ENCODE measurements at regions not wholly inside any gene's neighbourhood (a gene's known extent, or its start where the extent isn't known, plus 50 kb on each side); places are given as distances from the start of the nearest gene placed in this dataset.
"Not testable (repeated sequence)": the region's sequence is repeated elsewhere in the genome, so short reads cannot be mapped to it uniquely, and the experiment has no call there.

DNA sequence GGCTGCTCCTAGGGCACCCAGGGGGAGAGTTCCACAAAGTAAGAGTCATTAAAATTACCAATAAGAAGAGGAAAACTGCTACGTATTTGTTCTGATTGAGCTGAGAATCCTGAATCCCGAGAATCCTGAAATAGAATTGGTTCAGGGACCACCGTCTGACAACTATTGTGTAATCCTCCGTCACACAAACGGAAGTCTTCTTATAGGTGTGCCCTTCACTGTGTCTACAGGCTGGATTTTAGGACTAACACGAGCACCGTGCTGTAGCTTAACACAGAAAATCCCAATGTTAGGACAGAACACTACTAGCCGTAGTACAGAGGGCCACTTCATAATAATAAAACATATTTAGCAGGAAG, 50.6 kb upstream of the RNF182 start:
- ATAC-seq = no peak
- Mint-ChIP-seq H3K9me3 (no peaks in the 10 kb centered on the region), H3K27ac (no peak overlapping the region), H3K36me3 (no peaks in the 10 kb centered on the region), H3K4me1 (ENCODE audit: low read depth in 2 of 2) (peaks cover 5 to 12% of the 10 kb centered on the region in 2 donors), H3K27me3 (peaks cover 23 to 24% of the 10 kb centered on the region in 2 donors), H3K4me3 (peak overlapping the region; percentile 78)
- DNase-seq (ENCODE audit: low spot score) = no peak

- peak overlapping the region; percentile 78 for H3K4me3 Mint-ChIP-seq
- H3K4me1 Mint-ChIP-seq (ENCODE audit: low read depth in 2 of 2) = peaks cover 5 to 12% of the 10 kb centered on the region in 2 donors
- no peaks in the 10 kb centered on the region for H3K36me3 Mint-ChIP-seq
- no peak overlapping the region for H3K27ac Mint-ChIP-seq
- no peaks in the 10 kb centered on the region for H3K9me3 Mint-ChIP-seq
- DNase-seq (ENCODE audit: low spot score) = peak; percentile 65
- ATAC-seq = peak; percentile 76 to 80
- H3K27me3 Mint-ChIP-seq = peaks cover 21 to 23% of the 10 kb centered on the region in 2 donors
Observed at GRCh38 chr6:13873288-13874190, 51.2 kb upstream of the RNF182 start.

DNA sequence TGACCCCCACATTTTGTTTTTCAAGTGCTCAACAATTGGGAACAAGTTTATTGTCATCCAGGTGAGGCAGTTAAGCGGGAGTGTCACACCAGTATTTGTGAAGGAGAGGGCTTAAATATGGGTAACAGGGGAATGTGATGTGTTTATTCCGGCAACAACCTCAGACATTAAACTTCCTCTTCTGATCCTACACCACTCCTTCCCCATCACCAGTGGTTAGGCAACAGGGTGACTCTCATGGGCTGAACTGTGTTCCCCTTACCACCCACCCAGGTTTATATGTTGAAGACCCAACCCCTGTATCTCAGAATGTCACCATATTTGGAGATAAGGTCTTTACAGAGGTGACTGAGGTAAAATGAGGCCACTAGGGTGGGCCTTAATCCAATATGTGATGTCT, 52.1 kb upstream of the RNF182 start:
- Mint-ChIP-seq H3K9me3 (no peaks in the 10 kb centered on the region), H3K27ac (no peak overlapping the region), H3K4me3 (peak overlapping the region; percentile 78), H3K27me3 (peaks cover 21 to 23% of the 10 kb centered on the region in 2 donors), H3K36me3 (no peaks in the 10 kb centered on the region), H3K4me1 (ENCODE audit: low read depth in 2 of 2) (peaks cover 5 to 12% of the 10 kb centered on the region in 2 donors)
- no peak for ATAC-seq
- no peak for DNase-seq (ENCODE audit: low spot score)

- ATAC-seq; H3K9me3 Mint-ChIP-seq; H3K36me3 Mint-ChIP-seq; H3K4me3 Mint-ChIP-seq; H3K27ac Mint-ChIP-seq; DNase-seq (ENCODE audit: low spot score): not testable (repeated sequence)
- H3K4me1 Mint-ChIP-seq (ENCODE audit: low read depth in 2 of 2) = peaks cover 5 to 12% of the 10 kb centered on the region in 2 donors
- H3K27me3 Mint-ChIP-seq = peaks cover 23 to 24% of the 10 kb centered on the region in 2 donors
Observed at GRCh38 chr6:13872006-13872405, 52.7 kb upstream of the RNF182 start.

DNA sequence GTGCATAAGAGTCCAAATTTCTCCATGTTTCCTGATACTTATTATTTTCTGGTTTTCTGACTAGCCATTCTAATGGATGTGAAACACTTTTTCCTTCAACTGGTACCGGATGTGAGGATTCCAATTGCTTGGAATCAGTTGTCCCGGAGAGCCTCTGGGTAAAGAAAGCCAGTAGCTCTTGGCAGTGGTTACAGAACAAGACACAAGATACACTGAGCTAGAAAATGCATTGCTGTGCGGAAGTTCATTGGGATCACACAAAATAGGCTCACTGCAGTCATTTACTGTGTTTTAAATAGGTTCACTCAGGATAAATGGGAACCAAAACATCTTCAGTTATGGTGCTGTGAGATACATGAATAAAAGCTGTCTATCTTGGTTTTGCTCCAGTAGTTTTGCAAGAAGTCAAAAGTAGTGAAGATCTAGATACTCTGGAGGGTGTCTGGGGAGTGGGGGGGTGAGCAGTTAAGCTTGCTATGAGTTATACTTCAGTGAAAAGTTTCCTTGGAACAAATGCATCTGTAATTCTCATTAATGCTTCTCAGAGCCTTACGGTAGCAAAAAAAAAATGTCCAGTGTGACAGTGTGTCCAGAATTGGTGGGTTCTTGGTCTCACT, 54.4 kb upstream of the RNF182 start:
- Mint-ChIP-seq H3K4me3 (no peak overlapping the region), H3K4me1 (ENCODE audit: low read depth in 2 of 2) (peaks cover 5 to 12% of the 10 kb centered on the region in 2 donors), H3K27me3 (peaks cover 26 to 31% of the 10 kb centered on the region in 2 donors), H3K36me3 (no peaks in the 10 kb centered on the region), H3K27ac (no peak overlapping the region), H3K9me3 (no peaks in the 10 kb centered on the region)
- DNase-seq (ENCODE audit: low spot score) (no peak), ATAC-seq (no peak)

DNA sequence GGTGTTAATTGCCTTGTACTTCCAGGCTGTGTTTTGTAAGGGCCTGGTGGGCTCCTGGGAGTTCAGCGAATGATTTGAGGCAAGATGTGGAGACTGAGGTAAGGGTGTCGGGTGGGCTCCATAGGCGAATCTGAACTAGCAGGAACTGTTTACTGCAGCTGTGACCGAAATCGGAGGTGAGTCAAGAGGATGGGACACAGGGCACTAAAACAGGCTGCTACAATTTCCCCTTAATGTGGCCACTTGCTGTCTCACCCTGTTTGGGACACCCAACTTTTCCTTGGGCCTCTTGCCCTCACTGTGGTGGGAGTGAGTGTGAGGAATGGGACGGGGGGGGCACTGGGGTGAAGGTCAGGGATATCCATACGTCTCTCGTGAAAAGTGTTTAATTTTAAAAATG, 53.9 kb upstream of the MCUR1 start:
- Mint-ChIP-seq H3K4me1 (ENCODE audit: low read depth in 2 of 2) (peaks cover 4 to 6% of the 10 kb centered on the region in 2 donors), H3K9me3 (no peaks in the 10 kb centered on the region), H3K4me3 (no peak overlapping the region), H3K27ac (no peak overlapping the region), H3K27me3 (peaks cover 28 to 35% of the 10 kb centered on the region in 2 donors), H3K36me3 (no peaks in the 10 kb centered on the region)
- ATAC-seq (no peak), DNase-seq (ENCODE audit: low spot score) (no peak)

- no peak overlapping the region for H3K27ac Mint-ChIP-seq
- H3K9me3 Mint-ChIP-seq = no peaks in the 10 kb centered on the region
- DNase-seq (ENCODE audit: low spot score) (no peak), ATAC-seq (no peak)
- H3K4me1 Mint-ChIP-seq (ENCODE audit: low read depth in 2 of 2) = no peaks in the 10 kb centered on the region
- peaks cover 31 to 35% of the 10 kb centered on the region in 2 donors for H3K27me3 Mint-ChIP-seq
- H3K4me3 Mint-ChIP-seq = no peak overlapping the region
- H3K36me3 Mint-ChIP-seq = no peaks in the 10 kb centered on the region
Observed at GRCh38 chr6:13866301-13866700, 51.9 kb upstream of the MCUR1 start.

GRCh38 chr6:13865141-13865540, 50.8 kb upstream of the MCUR1 start:
- H3K36me3 Mint-ChIP-seq = no peaks in the 10 kb centered on the region
- no peak overlapping the region for H3K4me3 Mint-ChIP-seq
- no peaks in the 10 kb centered on the region for H3K9me3 Mint-ChIP-seq
- peaks cover 24 to 30% of the 10 kb centered on the region in 2 donors for H3K27me3 Mint-ChIP-seq
- ATAC-seq (no peak), DNase-seq (ENCODE audit: low spot score) (no peak)
- no peak overlapping the region for H3K27ac Mint-ChIP-seq
- no peaks in the 10 kb centered on the region for H3K4me1 Mint-ChIP-seq (ENCODE audit: low read depth in 2 of 2)

- not testable (repeated sequence) for H3K9me3 Mint-ChIP-seq; H3K4me3 Mint-ChIP-seq; H3K27ac Mint-ChIP-seq; H3K4me1 Mint-ChIP-seq (ENCODE audit: low read depth in 2 of 2); ATAC-seq; H3K36me3 Mint-ChIP-seq; DNase-seq (ENCODE audit: low spot score)
- H3K27me3 Mint-ChIP-seq = peaks cover 22 to 29% of the 10 kb centered on the region in 2 donors
Observed at GRCh38 chr6:13864669-13865068, 50.3 kb upstream of the MCUR1 start.
